CD4-positive, alpha-beta memory T cell (primary cell): ENCODE measurements at regions not wholly inside any gene's neighbourhood (a gene's known extent, or its start where the extent isn't known, plus 50 kb on each side); places are given as distances from the start of the nearest gene placed in this dataset.
A peak's percentile ranks its signal among the peaks of the same experiment; 100 is the strongest.

ENCODE experiments used
- CTCF ChIA-PET: fragments of 350-600 bp; sonication (Branson Sonifier 250); formaldehyde crosslinking; loops from one replicate; lab custom pipeline; 2021; ENCODE audit warnings: inconsistent platforms; ENCODE audit not compliant: partially characterized antibody; lab: Charles Lee
- POLR2A ChIA-PET: fragments of 350-600 bp; sonication (Branson Sonifier 250); formaldehyde crosslinking; loops from one replicate; lab custom pipeline; 2021; ENCODE audit not compliant: partially characterized antibody; lab: Charles Lee
- DNase-seq, 5 donors: peaks; one replicate each; pipeline versions ENCODE4 v3.0.0 to v3.0.0-alpha.2; 2020 to 2022; ENCODE audit warnings: mixed read lengths in 1 of 5
- H3K27ac ChIP-seq: one replicate; pipeline ENCODE4 v1.7.0; 2013; ENCODE audit warnings: low read depth, low read length
- H3K27me3 ChIP-seq: 2 replicates; pipeline ENCODE4 v1.7.0; 2013; ENCODE audit warnings: mild to moderate bottlenecking, low read length, moderate library complexity; ENCODE audit not compliant: insufficient read depth
- H3K36me3 ChIP-seq: 2 replicates; pipeline ENCODE4 v1.7.0; 2013; ENCODE audit warnings: mild to moderate bottlenecking, low read length, moderate library complexity; ENCODE audit not compliant: insufficient read depth
- H3K4me1 ChIP-seq: 2 replicates; pipeline ENCODE4 v1.7.0; 2013; ENCODE audit warnings: mild to moderate bottlenecking, low read length, moderate library complexity; ENCODE audit not compliant: insufficient read depth
- H3K4me3 ChIP-seq, 2 donors: one replicate each; pipeline ENCODE4 v1.7.0; 2013; ENCODE audit warnings: low read length in 2 of 2, mild to moderate bottlenecking in 1 of 2
- H3K9me3 ChIP-seq, 2 donors: one replicate each; pipeline ENCODE4 v1.7.0; 2013; ENCODE audit warnings: low read length in 2 of 2, control low read depth in 1 of 2; ENCODE audit not compliant: control insufficient read depth in 1 of 2
- H3K27ac Mint-ChIP-seq, 7 donors: one replicate each; pipeline ENCODE4 v1.8.0; 2020 to 2021; ENCODE audit warnings: mixed read lengths in 7 of 7, mild to moderate bottlenecking in 6 of 7, inconsistent platforms in 3 of 7, moderate library complexity in 3 of 7
- H3K27me3 Mint-ChIP-seq, 2 donors: one replicate each; pipeline ENCODE4 v1.8.0; 2020 to 2021; ENCODE audit warnings: mixed read lengths in 2 of 2
- H3K36me3 Mint-ChIP-seq, 2 donors: one replicate each; pipeline ENCODE4 v1.8.0; 2020 to 2021; ENCODE audit warnings: mixed read lengths in 2 of 2, inconsistent platforms in 1 of 2, mild to moderate bottlenecking in 1 of 2
- H3K4me1 Mint-ChIP-seq, 4 donors: one replicate each; pipeline ENCODE4 v1.8.0; 2020 to 2021; ENCODE audit warnings: mixed read lengths in 4 of 4, mild to moderate bottlenecking in 1 of 4
- H3K4me3 Mint-ChIP-seq, 8 donors: one replicate each; pipeline ENCODE4 v1.8.0; 2020 to 2021; ENCODE audit warnings: mixed read lengths in 8 of 8, mild to moderate bottlenecking in 7 of 8, moderate library complexity in 6 of 8, inconsistent platforms in 3 of 8
- H3K9me3 Mint-ChIP-seq, 8 donors: one replicate each; pipeline ENCODE4 v1.8.0; 2020 to 2021; ENCODE audit warnings: mixed read lengths in 8 of 8, mild to moderate bottlenecking in 5 of 8, inconsistent platforms in 3 of 8, moderate library complexity in 1 of 8
- intact Hi-C: fragments of 100-400 bp; cut with micrococcal nuclease; formaldehyde crosslinking; loops from one replicate; pipeline ENCODE4 v1.15.1; 2023

- H3K9me3 Mint-ChIP-seq: peaks cover 4 to 15% (median 8%) of the 10 kb centered on the region in 8 donors
- Histone ChIP-seq H3K9me3 (no peaks in the 10 kb centered on the region), H3K36me3 (no peaks in the 10 kb centered on the region), H3K4me1 (no peaks in the 10 kb centered on the region), H3K27ac (no peak overlapping the region), H3K4me3 (no peak overlapping the region), H3K27me3 (no peaks in the 10 kb centered on the region)
- H3K4me1 Mint-ChIP-seq: no peaks in the 10 kb centered on the region
- DNase-seq: no peak
- no peaks in the 10 kb centered on the region for H3K27me3 Mint-ChIP-seq
- CTCF ChIA-PET: no interaction called here
- no peaks in the 10 kb centered on the region for H3K36me3 Mint-ChIP-seq
- no peak overlapping the region for H3K27ac Mint-ChIP-seq
- no peak overlapping the region for H3K4me3 Mint-ChIP-seq
- intact Hi-C loops: no loop called here
- POLR2A ChIA-PET: no interaction called here
Observed at GRCh38 chr14:42241101-42241500, 634.4 kb downstream of the LRFN5 start.

GRCh38 chr14:42229976-42230375, 623.3 kb downstream of the LRFN5 start:
- intact Hi-C loops: no loop called here
- CTCF ChIA-PET: no interaction called here

GRCh38 chr14:42229294-42229693, 622.6 kb downstream of the LRFN5 start:
- H3K4me3 Mint-ChIP-seq: no peak overlapping the region
- Histone ChIP-seq H3K4me3 (no peak overlapping the region), H3K4me1 (no peaks in the 10 kb centered on the region), H3K27ac (no peak overlapping the region), H3K9me3 (no peaks in the 10 kb centered on the region), H3K27me3 (no peaks in the 10 kb centered on the region), H3K36me3 (no peaks in the 10 kb centered on the region)
- DNase-seq: no peak
- no peaks in the 10 kb centered on the region for H3K4me1 Mint-ChIP-seq
- CTCF ChIA-PET: no interaction called here
- H3K27me3 Mint-ChIP-seq: no peaks in the 10 kb centered on the region
- POLR2A ChIA-PET: no interaction called here
- H3K27ac Mint-ChIP-seq: peak overlapping the region in 1 of 7 donors; percentile 24
- H3K9me3 Mint-ChIP-seq: peaks cover 0 to 7% (median 4%) of the 10 kb centered on the region in 8 donors
- intact Hi-C loops: no loop called here
- H3K36me3 Mint-ChIP-seq: no peaks in the 10 kb centered on the region

More at GRCh38 chr14:42229976-42230375, 623.3 kb downstream of the LRFN5 start:
- Mint-ChIP-seq H3K36me3 (no peaks in the 10 kb centered on the region), H3K27me3 (no peaks in the 10 kb centered on the region), H3K4me1 (no peaks in the 10 kb centered on the region), H3K4me3 (no peak overlapping the region), H3K27ac (no peak overlapping the region), H3K9me3 (peaks cover 0 to 7% (median 4%) of the 10 kb centered on the region in 8 donors)
- no peaks in the 10 kb centered on the region for H3K4me1 ChIP-seq
- no peak overlapping the region for H3K27ac ChIP-seq
- POLR2A ChIA-PET: no interaction called here
- H3K27me3 ChIP-seq: no peaks in the 10 kb centered on the region
- DNase-seq: no peak
- H3K4me3 ChIP-seq: no peak overlapping the region
- no peaks in the 10 kb centered on the region for H3K36me3 ChIP-seq
- no peaks in the 10 kb centered on the region for H3K9me3 ChIP-seq

- intact Hi-C loops: no loop called here
- POLR2A ChIA-PET: no interaction called here
- no peak overlapping the region for H3K4me3 ChIP-seq
- no peak overlapping the region for H3K27ac Mint-ChIP-seq
- H3K4me1 ChIP-seq: no peaks in the 10 kb centered on the region
- H3K27me3 Mint-ChIP-seq: no peaks in the 10 kb centered on the region
- DNase-seq: no peak
- no peak overlapping the region for H3K27ac ChIP-seq
- CTCF ChIA-PET: no interaction called here
- no peak overlapping the region for H3K4me3 Mint-ChIP-seq
- peaks cover 0 to 7% (median 4%) of the 10 kb centered on the region in 8 donors for H3K9me3 Mint-ChIP-seq
- no peaks in the 10 kb centered on the region for H3K4me1 Mint-ChIP-seq
- no peaks in the 10 kb centered on the region for H3K27me3 ChIP-seq
- no peaks in the 10 kb centered on the region for H3K9me3 ChIP-seq
- no peaks in the 10 kb centered on the region for H3K36me3 Mint-ChIP-seq
- no peaks in the 10 kb centered on the region for H3K36me3 ChIP-seq
Observed at GRCh38 chr14:42228611-42229010, 621.9 kb downstream of the LRFN5 start.

GRCh38 chr14:42224053-42224888, 617.6 kb downstream of the LRFN5 start:
- Histone ChIP-seq H3K9me3 (no peaks in the 10 kb centered on the region), H3K4me3 (no peak overlapping the region), H3K27ac (no peak overlapping the region), H3K36me3 (no peaks in the 10 kb centered on the region), H3K4me1 (no peaks in the 10 kb centered on the region), H3K27me3 (no peaks in the 10 kb centered on the region)
- Mint-ChIP-seq H3K27me3 (no peaks in the 10 kb centered on the region), H3K36me3 (no peaks in the 10 kb centered on the region), H3K4me1 (no peaks in the 10 kb centered on the region), H3K4me3 (no peak overlapping the region), H3K27ac (no peak overlapping the region), H3K9me3 (peaks cover 0 to 7% (median 2%) of the 10 kb centered on the region in 8 donors)
- CTCF ChIA-PET: interaction anchor here (1.8 kb wide), 1 partner anchor 26 kb away, joined by 4 read pairs; no protein-coding TSS in a partner anchor
- POLR2A ChIA-PET: no interaction called here
- DNase-seq: no peak
- intact Hi-C loops: no loop called here

GRCh38 chr14:42222924-42223471, 616.3 kb downstream of the LRFN5 start:
- no peaks in the 10 kb centered on the region for H3K4me1 Mint-ChIP-seq
- peaks cover 0 to 6% (median 2%) of the 10 kb centered on the region in 8 donors for H3K9me3 Mint-ChIP-seq
- Histone ChIP-seq H3K27ac (no peak overlapping the region), H3K27me3 (no peaks in the 10 kb centered on the region), H3K4me3 (no peak overlapping the region), H3K36me3 (no peaks in the 10 kb centered on the region), H3K9me3 (no peaks in the 10 kb centered on the region), H3K4me1 (no peaks in the 10 kb centered on the region)
- H3K36me3 Mint-ChIP-seq: no peaks in the 10 kb centered on the region
- intact Hi-C loops: no loop called here
- no peak for DNase-seq
- H3K4me3 Mint-ChIP-seq: no peak overlapping the region
- POLR2A ChIA-PET: no interaction called here
- no peak overlapping the region for H3K27ac Mint-ChIP-seq
- CTCF ChIA-PET: no interaction called here
- no peaks in the 10 kb centered on the region for H3K27me3 Mint-ChIP-seq

GRCh38 chr14:42214981-42215491, 608.4 kb downstream of the LRFN5 start:
- Mint-ChIP-seq H3K27ac (no peak overlapping the region), H3K36me3 (no peaks in the 10 kb centered on the region), H3K4me3 (no peak overlapping the region), H3K27me3 (no peaks in the 10 kb centered on the region), H3K9me3 (peaks cover 0 to 6% (median 0%) of the 10 kb centered on the region in 8 donors), H3K4me1 (no peaks in the 10 kb centered on the region)
- Histone ChIP-seq H3K9me3 (no peaks in the 10 kb centered on the region), H3K4me3 (no peak overlapping the region), H3K4me1 (no peaks in the 10 kb centered on the region), H3K36me3 (no peaks in the 10 kb centered on the region), H3K27ac (no peak overlapping the region), H3K27me3 (no peaks in the 10 kb centered on the region)
- ChIA-PET CTCF (interaction anchor here (1.0 kb wide), 1 partner anchor 11 kb away, joined by 3 read pairs; no protein-coding TSS in a partner anchor), POLR2A (interaction anchor here (0.9 kb wide), 1 partner anchor 1816 kb away, joined by 3 read pairs; no protein-coding TSS in a partner anchor)
- DNase-seq: no peak
- intact Hi-C loops: no loop called here
